Heart left ventricle (tissue), 16 donors: ENCODE measurements at regions not wholly inside any gene's neighbourhood (a gene's known extent, or its start where the extent isn't known, plus 50 kb on each side); places are given as distances from the start of the nearest gene placed in this dataset.

Experiments
- ATAC-seq, 4 donors: fragments of 200-7000 bp; cut with Tn5 transposase; one replicate each; pipeline ENCODE4 v1.9.1; 2020 to 2022; ENCODE audit warnings: moderate library complexity in 4 of 4, mild to moderate bottlenecking in 3 of 4, moderate number of reproducible peaks in 1 of 4
- DNase-seq, 5 donors: peaks; one replicate each; pipeline ENCODE4 v3.0.0-alpha.2; 2020
- H3K27ac ChIP-seq, 12 donors: fragments of 200-600 bp; sonication (generic) in 4 of 12; one replicate each; pipeline versions ENCODE4 v1.5.0 to v1.8.0; 2016 to 2022; ENCODE audit warnings: mild to moderate bottlenecking in 2 of 12
- H3K27me3 ChIP-seq, 9 donors: fragments of 200-600 bp; sonication (generic) in 2 of 9; one replicate each; pipeline versions ENCODE4 v1.5.1 to v1.8.0; 2016 to 2022; ENCODE audit warnings: mild to moderate bottlenecking in 3 of 9
- H3K36me3 ChIP-seq, 9 donors: fragments of 200-600 bp; sonication (generic) in 2 of 9; one replicate each; pipeline versions ENCODE4 v1.5.0 to v1.8.0; 2018 to 2022; ENCODE audit warnings: mild to moderate bottlenecking in 2 of 9
- H3K4me1 ChIP-seq, 12 donors: fragments of 200-600 bp; sonication (generic) in 4 of 12; one replicate each; pipeline versions ENCODE4 v1.5.0 to v1.8.0; 2016 to 2022; ENCODE audit warnings: mild to moderate bottlenecking in 3 of 12
- H3K4me3 ChIP-seq, 12 donors: fragments of 200-600 bp; sonication (generic) in 4 of 12; one replicate each; pipeline versions ENCODE4 v1.5.0 to v1.8.0; 2017 to 2022; ENCODE audit warnings: mild to moderate bottlenecking in 9 of 12, moderate library complexity in 4 of 12
- H3K9me3 ChIP-seq, 12 donors: fragments of 200-600 bp; sonication (generic) in 4 of 12; one replicate each; pipeline versions ENCODE4 v1.5.0 to v1.8.0; 2016 to 2022; ENCODE audit warnings: mild to moderate bottlenecking in 1 of 12
- CTCF ChIP-seq, 12 donors: fragments of 200-600 bp; sonication (generic) in 4 of 12; IDR thresholded peaks; one replicate each; pipeline versions ENCODE4 v1.5.0 to v1.8.0; 2018 to 2022; ENCODE audit warnings: antibody characterized with exemption in 12 of 12, mild to moderate bottlenecking in 5 of 12
- POLR2A ChIP-seq, 2 donors: fragments of 450-650 bp; IDR thresholded peaks; one replicate each; pipeline ENCODE4 v1.6.1; 2017; ENCODE audit warnings: antibody characterized with exemption in 2 of 2, mild to moderate bottlenecking in 2 of 2, moderate library complexity in 2 of 2
- WGBS, 4 donors: extraction: QIAGEN DNeasy Blood & Tissue Kit in 2 of 4; methylation state at CpG; one replicate each; pipeline versions ENCODE4 v1.1.5 to v1.1.7; 2013 to 2018; 5-methylcytosine and 5-hydroxymethylcytosine counted together
- intact Hi-C, 10 donors: fragments of 100-400 bp; cut with DNase I; formaldehyde crosslinking; loops; one replicate each; pipeline versions ENCODE4 v1.11.1 to v1.14.2; 2022
- donor health status: ischemic (EF 13 %, LVEDD 7.1; RV severe dilation, severe dysfunction).
- donor health status: healthy with polysubstance abuse.
- donor health status: DM: no; HTN: yes; CAD: no.
- donor health status: DM: no; HTN: no; CAD: no.
- donor health status: ischemic (EF 25% LVEDD 6.9; RV normal size, moderate dysfunction).
- donor health status: ischemic (EF 25% LVEDD 5.7; RV mildly dilated, moderate dysfunction).
- donor health status: healthy.
- donor health status: DM: yes; HTN: yes; CAD: no.
- donor health status: ischemic (EF 35%, LVEDD 5.7; RV mildly dilated, moderate dysfunction).
- donor health status: nonischemic (EF 11% LVEDD 7.7; RV severe dilation, severe dysfunction).
- donor health status: DM: yes; HTN: yes; CAD: no.
- donor health status: PGD.
- donor health status: ischemic (EF 29% LVEDD 5.4; RV normal size, mild dysfunction).
- donor health status: nonischemic (EF 23%, LVEDD 6.1; RV moderate dilation, normal function).

GRCh38 chr11:130749216-130749615 is 167.1 kb downstream of the SNX19 start:
- ATAC-seq (no peak), DNase-seq (no peak)
- H3K36me3 ChIP-seq, result no peaks in the 10 kb centered on the region
- H3K27me3 ChIP-seq, result no peaks in the 10 kb centered on the region
- no peak overlapping the region for H3K27ac ChIP-seq
- intact Hi-C loops, result no loop called here
- H3K4me1 ChIP-seq, result no peaks in the 10 kb centered on the region
- H3K9me3 ChIP-seq, result no peaks in the 10 kb centered on the region
- WGBS, 4 donors, result 83 to 89% (median 86%) methylated on average over 2 of the region's 2 CpGs
- TF ChIP-seq POLR2A (IDR thresholded peaks at IDR 0.05) (no peak), CTCF (IDR thresholded peaks at IDR 0.05) (no peak)
- H3K4me3 ChIP-seq, result no peak overlapping the region

- DNase-seq, result no peak
- Histone ChIP-seq H3K36me3 (no peaks in the 10 kb centered on the region), H3K4me1 (peaks cover 0 to 8% (median 0%) of the 10 kb centered on the region in 12 donors), H3K4me3 (no peak overlapping the region), H3K9me3 (no peaks in the 10 kb centered on the region), H3K27ac (no peak overlapping the region), H3K27me3 (no peaks in the 10 kb centered on the region)
- no peak for ATAC-seq
- intact Hi-C loops, result no loop called here
- 66 to 78% (median 70%) methylated on average over 6 of the region's 6 CpGs for WGBS, 4 donors
- no peak for TF ChIP-seq CTCF (IDR thresholded peaks at IDR 0.05)
- TF ChIP-seq POLR2A (IDR thresholded peaks at IDR 0.05), result no peak
Measured at GRCh38 chr11:130760515-130761125, 155.7 kb downstream of the SNX19 start.

GRCh38 chr11:130761560-130762220 is 154.6 kb downstream of the SNX19 start:
- Histone ChIP-seq H3K4me1 (peaks cover 0 to 8% (median 0%) of the 10 kb centered on the region in 12 donors), H3K4me3 (no peak overlapping the region), H3K27ac (no peak overlapping the region), H3K36me3 (no peaks in the 10 kb centered on the region), H3K27me3 (no peaks in the 10 kb centered on the region), H3K9me3 (no peaks in the 10 kb centered on the region)
- intact Hi-C loops, result no loop called here
- WGBS, 4 donors, result 80 to 89% (median 80%) methylated on average over 3 of the region's 3 CpGs
- no peak for ATAC-seq
- DNase-seq, result no peak
- no peak for TF ChIP-seq CTCF (IDR thresholded peaks at IDR 0.05)
- no peak for TF ChIP-seq POLR2A (IDR thresholded peaks at IDR 0.05)

GRCh38 chr11:130762638-130763037 is 153.6 kb downstream of the SNX19 start:
- Histone ChIP-seq H3K9me3 (peaks cover 0 to 4% (median 0%) of the 10 kb centered on the region in 12 donors), H3K36me3 (no peaks in the 10 kb centered on the region), H3K27me3 (no peaks in the 10 kb centered on the region), H3K4me1 (peaks cover 0 to 8% (median 0%) of the 10 kb centered on the region in 12 donors), H3K27ac (no peak overlapping the region), H3K4me3 (no peak overlapping the region)
- TF ChIP-seq POLR2A (IDR thresholded peaks at IDR 0.05), result no peak
- TF ChIP-seq CTCF (IDR thresholded peaks at IDR 0.05), result no peak
- DNase-seq, result no peak
- 86 to 92% (median 88%) methylated on average over 5 to 7 of the region's 7 CpGs for WGBS, 4 donors
- intact Hi-C loops, result no loop called here
- ATAC-seq, result peak in 1 of 4 donors; percentile 18
